SH-SY5Y (cell line): ENCODE measurements at regions not wholly inside any gene's neighbourhood (a gene's known extent, or its start where the extent isn't known, plus 50 kb on each side); places are given as distances from the start of the nearest gene placed in this dataset.

ENCODE experiments used
- GATA2 ChIP-seq: IDR thresholded peaks from 2 replicates; pipeline ENCODE4 v1.6.1; 2011; ENCODE audit warnings: mild to moderate bottlenecking, low read depth, low read length
- GATA3 ChIP-seq: IDR thresholded peaks from 2 replicates; pipeline ENCODE4 v1.6.1; 2011; ENCODE audit warnings: low read depth, mild to moderate bottlenecking, low read length, moderate library complexity

DNA sequence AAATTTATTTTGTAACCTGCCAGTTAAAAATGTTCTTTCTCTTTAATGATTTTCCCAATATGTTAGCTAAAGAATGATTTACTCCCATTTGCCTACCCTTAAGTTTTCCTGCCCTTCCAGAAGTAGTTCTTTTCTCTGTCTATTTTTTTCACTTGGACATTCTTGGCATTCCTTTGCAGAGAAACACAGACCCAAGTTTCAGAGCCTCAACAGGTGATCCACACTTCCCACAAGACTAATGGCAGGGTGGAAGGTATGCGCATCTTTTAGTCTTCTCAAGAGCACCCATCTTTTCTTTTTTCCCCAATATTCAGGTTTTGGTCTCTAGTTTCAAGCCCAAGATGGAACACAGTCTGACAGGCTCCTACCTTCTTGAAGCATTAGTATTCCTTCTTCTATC lies 420.7 kb downstream of the ADAMTS20 start:
- TF ChIP-seq GATA2 (no peak), GATA3 (no peak)
